ENCODE measurements at regions not wholly inside any gene's neighbourhood (a gene's known extent, or its start where the extent isn't known, plus 50 kb on each side); places are given as distances from the start of the nearest gene placed in this dataset.
A peak's percentile ranks its signal among the peaks of the same experiment; 100 is the strongest.

GRCh38 chr2:62293490-62294271 is 97.8 kb downstream of the B3GNT2 start:
- intact Hi-C loops (cut with DNase I): no loop called here
- peak; percentile 73 for DNase-seq
- ATAC-seq (ENCODE audit: poor library complexity): peak; percentile 85

GRCh38 chr2:62293151-62293489 is 97.2 kb downstream of the B3GNT2 start:
- intact Hi-C loops (cut with DNase I): no loop called here

GRCh38 chr2:62292190-62292589 is 96.3 kb downstream of the B3GNT2 start:
- intact Hi-C loops (cut with DNase I): no loop called here
- no peak for DNase-seq
- peak; percentile 34 for ATAC-seq (ENCODE audit: poor library complexity)

More at GRCh38 chr2:62293151-62293489, 97.2 kb downstream of the B3GNT2 start:
- no peak for ATAC-seq (ENCODE audit: poor library complexity)
- no peak for DNase-seq

GRCh38 chr2:62291517-62292137 is 95.7 kb downstream of the B3GNT2 start:
- intact Hi-C loops (cut with DNase I): no loop called here
- DNase-seq (no peak), ATAC-seq (ENCODE audit: poor library complexity) (no peak)

GRCh38 chr2:62291052-62291451 is 95.1 kb downstream of the B3GNT2 start:
- intact Hi-C loops (cut with DNase I): no loop called here

GRCh38 chr2:62287899-62288880 is 92.3 kb downstream of the B3GNT2 start:
- DNase-seq (peak; percentile 87), ATAC-seq (ENCODE audit: poor library complexity) (peak; percentile 62)
- intact Hi-C loops (cut with DNase I): loop anchor here (10.0 kb wide), 1 partner anchor 117 kb away; no protein-coding TSS in a partner anchor

More at GRCh38 chr2:62291052-62291451, 95.1 kb downstream of the B3GNT2 start:
- no peak for ATAC-seq (ENCODE audit: poor library complexity)
- no peak for DNase-seq

GRCh38 chr2:62287282-62287681 is 91.4 kb downstream of the B3GNT2 start:
- intact Hi-C loops (cut with DNase I): loop anchor here (10.0 kb wide), 1 partner anchor 118 kb away; no protein-coding TSS in a partner anchor
- DNase-seq: no peak
- ATAC-seq (ENCODE audit: poor library complexity): no peak

GRCh38 chr2:62286089-62286785 is 90.3 kb downstream of the B3GNT2 start:
- ATAC-seq (ENCODE audit: poor library complexity): no peak
- no peak for DNase-seq
- intact Hi-C loops (cut with DNase I): loop anchor here (10.0 kb wide), 1 partner anchor 119 kb away; no protein-coding TSS in a partner anchor

- DNase-seq: no peak
- ATAC-seq (ENCODE audit: poor library complexity): no peak
- intact Hi-C loops (cut with DNase I): loop anchor here (10.0 kb wide), 1 partner anchor 120 kb away; no protein-coding TSS in a partner anchor
Measured at GRCh38 chr2:62284980-62285379, 89.1 kb downstream of the B3GNT2 start.

- no peak for DNase-seq
- intact Hi-C loops (cut with DNase I): loop anchor here (10.0 kb wide), 1 partner anchor 120 kb away; no protein-coding TSS in a partner anchor
- no peak for ATAC-seq (ENCODE audit: poor library complexity)
Measured at GRCh38 chr2:62284471-62284870, 88.6 kb downstream of the B3GNT2 start.

- no peak for DNase-seq
- intact Hi-C loops (cut with DNase I): loop anchor here (10.0 kb wide), 1 partner anchor 122 kb away; no protein-coding TSS in a partner anchor
- ATAC-seq (ENCODE audit: poor library complexity): no peak
Measured at GRCh38 chr2:62283147-62283546, 87.2 kb downstream of the B3GNT2 start.

- no peak for DNase-seq
- ATAC-seq (ENCODE audit: poor library complexity): no peak
- intact Hi-C loops (cut with DNase I): loop anchor here (10.0 kb wide), 1 partner anchor 123 kb away; no protein-coding TSS in a partner anchor
Measured at GRCh38 chr2:62281663-62282062, 85.7 kb downstream of the B3GNT2 start.

GRCh38 chr2:62277688-62278087 is 81.8 kb downstream of the B3GNT2 start:
- no peak for ATAC-seq (ENCODE audit: poor library complexity)
- no peak for DNase-seq
- intact Hi-C loops (cut with DNase I): no loop called here
